ENCODE measurements at regions not wholly inside any gene's neighbourhood (a gene's known extent, or its start where the extent isn't known, plus 50 kb on each side); places are given as distances from the start of the nearest gene placed in this dataset.

DNA sequence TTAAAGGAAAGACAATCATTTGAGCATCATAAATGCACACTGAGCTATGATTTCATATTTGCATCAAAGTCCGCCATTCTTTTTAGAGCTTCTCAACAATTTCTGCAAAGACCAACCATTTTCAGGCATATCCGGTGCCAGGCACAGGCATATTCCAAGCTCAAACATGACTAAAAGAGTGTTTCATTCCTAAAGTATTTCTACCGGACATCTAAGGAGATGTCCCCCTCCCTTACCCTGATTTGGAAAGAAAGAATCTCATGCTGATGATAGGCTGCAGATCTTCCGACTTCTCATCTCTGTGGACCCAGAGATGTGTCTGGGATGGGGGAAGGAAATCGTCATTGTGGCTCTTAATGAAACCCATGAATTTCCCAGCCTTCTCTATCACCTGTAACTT, 600.5 kb upstream of the MGMT start:
- no peak for DNase-seq
- H3K36me3 Mint-ChIP-seq (ENCODE audit: unreplicated experiment) = no peaks in the 10 kb centered on the region
- peaks cover 2% of the 10 kb centered on the region for H3K27me3 Mint-ChIP-seq (ENCODE audit: unreplicated experiment)
- H3K9me3 Mint-ChIP-seq (ENCODE audit: unreplicated experiment) = peaks cover 13% of the 10 kb centered on the region
- peak overlapping the region; percentile 67 for H3K27ac Mint-ChIP-seq (ENCODE audit: unreplicated experiment)
- no peak overlapping the region for H3K4me3 Mint-ChIP-seq (ENCODE audit: unreplicated experiment)
- H3K4me1 Mint-ChIP-seq (ENCODE audit: low read depth, unreplicated experiment) = peaks cover 29% of the 10 kb centered on the region
- TF ChIP-seq, protein P1, sequence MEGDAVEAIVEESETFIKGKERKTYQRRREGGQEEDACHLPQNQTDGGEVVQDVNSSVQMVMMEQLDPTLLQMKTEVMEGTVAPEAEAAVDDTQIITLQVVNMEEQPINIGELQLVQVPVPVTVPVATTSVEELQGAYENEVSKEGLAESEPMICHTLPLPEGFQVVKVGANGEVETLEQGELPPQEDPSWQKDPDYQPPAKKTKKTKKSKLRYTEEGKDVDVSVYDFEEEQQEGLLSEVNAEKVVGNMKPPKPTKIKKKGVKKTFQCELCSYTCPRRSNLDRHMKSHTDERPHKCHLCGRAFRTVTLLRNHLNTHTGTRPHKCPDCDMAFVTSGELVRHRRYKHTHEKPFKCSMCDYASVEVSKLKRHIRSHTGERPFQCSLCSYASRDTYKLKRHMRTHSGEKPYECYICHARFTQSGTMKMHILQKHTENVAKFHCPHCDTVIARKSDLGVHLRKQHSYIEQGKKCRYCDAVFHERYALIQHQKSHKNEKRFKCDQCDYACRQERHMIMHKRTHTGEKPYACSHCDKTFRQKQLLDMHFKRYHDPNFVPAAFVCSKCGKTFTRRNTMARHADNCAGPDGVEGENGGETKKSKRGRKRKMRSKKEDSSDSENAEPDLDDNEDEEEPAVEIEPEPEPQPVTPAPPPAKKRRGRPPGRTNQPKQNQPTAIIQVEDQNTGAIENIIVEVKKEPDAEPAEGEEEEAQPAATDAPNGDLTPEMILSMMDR (IDR thresholded peaks at IDR 0.05; ENCODE audit: partially characterized antibody, unreplicated experiment) = no peak

DNA sequence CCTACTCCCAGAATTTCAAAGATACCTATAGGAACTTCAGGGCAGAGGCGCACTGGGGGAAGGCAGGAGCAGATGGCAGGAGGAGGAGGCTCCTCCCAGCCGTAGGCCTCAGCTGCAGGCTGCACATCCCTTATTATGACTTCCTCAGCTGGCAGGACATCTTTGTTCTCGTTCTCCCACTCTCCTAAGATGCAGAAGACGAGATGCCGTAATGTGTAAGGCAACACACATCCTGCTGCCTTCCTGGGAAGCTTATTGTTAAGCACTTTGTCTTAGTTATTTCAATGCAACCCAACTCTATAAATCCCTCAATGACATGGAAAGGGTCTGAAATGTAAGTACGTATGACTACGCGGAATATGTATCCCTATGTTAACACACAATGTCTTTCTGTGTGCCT, 599.8 kb upstream of the MGMT start:
- Mint-ChIP-seq H3K4me1 (ENCODE audit: low read depth, unreplicated experiment) (peaks cover 29% of the 10 kb centered on the region), H3K36me3 (ENCODE audit: unreplicated experiment) (no peaks in the 10 kb centered on the region), H3K27me3 (ENCODE audit: unreplicated experiment) (peaks cover 2% of the 10 kb centered on the region), H3K4me3 (ENCODE audit: unreplicated experiment) (no peak overlapping the region), H3K9me3 (ENCODE audit: unreplicated experiment) (peaks cover 13% of the 10 kb centered on the region), H3K27ac (ENCODE audit: unreplicated experiment) (peak overlapping the region; percentile 67)
- DNase-seq = peak; percentile 49
- TF ChIP-seq, protein P1 (IDR thresholded peaks at IDR 0.05; ENCODE audit: partially characterized antibody, unreplicated experiment) = no peak

DNA sequence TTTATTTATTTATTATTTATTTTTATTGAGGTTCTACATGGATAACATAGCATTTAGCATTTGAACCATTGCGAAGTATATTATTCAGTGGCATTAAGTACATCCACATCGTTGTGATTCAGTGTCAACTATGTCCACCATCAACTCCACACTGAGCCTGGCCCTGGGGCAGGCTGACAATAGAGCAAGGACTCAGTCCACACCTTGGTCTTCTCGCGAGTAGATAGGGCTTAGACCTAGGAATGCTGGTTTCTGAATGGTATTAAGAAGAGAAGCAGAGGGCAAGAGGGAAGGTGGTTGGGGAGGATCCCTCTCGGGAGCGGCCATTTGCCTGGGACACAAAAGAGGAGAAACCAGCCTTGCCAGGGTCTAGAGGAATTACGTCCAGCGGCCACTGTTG, 599.2 kb upstream of the MGMT start:
- no peak overlapping the region for H3K27ac Mint-ChIP-seq (ENCODE audit: unreplicated experiment)

DNA sequence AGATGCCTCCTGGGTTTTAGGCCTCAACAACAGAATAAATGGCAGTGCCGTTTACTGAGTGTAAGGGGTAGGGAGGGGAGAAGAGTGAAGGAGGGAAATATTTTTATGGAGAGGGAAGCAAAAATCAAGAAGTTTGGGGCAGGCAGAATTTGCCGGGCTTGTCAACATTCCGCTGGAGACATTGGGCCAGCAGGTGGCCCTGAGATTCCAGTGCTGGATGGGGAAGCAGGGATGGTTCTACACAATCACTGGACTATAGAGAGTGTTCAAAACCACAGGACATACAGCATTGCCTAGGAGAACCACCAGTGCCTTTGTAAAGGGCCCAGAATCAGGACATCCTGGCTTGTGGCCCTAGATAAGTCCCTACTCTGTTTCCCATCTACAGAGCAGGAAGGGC, 598.6 kb upstream of the MGMT start:
- Mint-ChIP-seq H3K27me3 (ENCODE audit: unreplicated experiment) (peaks cover 2% of the 10 kb centered on the region), H3K9me3 (ENCODE audit: unreplicated experiment) (peaks cover 11% of the 10 kb centered on the region), H3K27ac (ENCODE audit: unreplicated experiment) (no peak overlapping the region), H3K4me1 (ENCODE audit: low read depth, unreplicated experiment) (peaks cover 29% of the 10 kb centered on the region), H3K36me3 (ENCODE audit: unreplicated experiment) (no peaks in the 10 kb centered on the region), H3K4me3 (ENCODE audit: unreplicated experiment) (no peak overlapping the region)
- TF ChIP-seq, protein P1 (IDR thresholded peaks at IDR 0.05; ENCODE audit: partially characterized antibody, unreplicated experiment) = no peak
- no peak for DNase-seq

More for the DNA sequence above, 599.2 kb upstream of the MGMT start:
- no peaks in the 10 kb centered on the region for H3K36me3 Mint-ChIP-seq (ENCODE audit: unreplicated experiment)
- H3K9me3 Mint-ChIP-seq (ENCODE audit: unreplicated experiment) = peaks cover 13% of the 10 kb centered on the region
- TF ChIP-seq, protein P1 (IDR thresholded peaks at IDR 0.05; ENCODE audit: partially characterized antibody, unreplicated experiment) = no peak
- no peak for DNase-seq
- no peak overlapping the region for H3K4me3 Mint-ChIP-seq (ENCODE audit: unreplicated experiment)
- H3K4me1 Mint-ChIP-seq (ENCODE audit: low read depth, unreplicated experiment) = peaks cover 29% of the 10 kb centered on the region
- H3K27me3 Mint-ChIP-seq (ENCODE audit: unreplicated experiment) = peaks cover 2% of the 10 kb centered on the region

DNA sequence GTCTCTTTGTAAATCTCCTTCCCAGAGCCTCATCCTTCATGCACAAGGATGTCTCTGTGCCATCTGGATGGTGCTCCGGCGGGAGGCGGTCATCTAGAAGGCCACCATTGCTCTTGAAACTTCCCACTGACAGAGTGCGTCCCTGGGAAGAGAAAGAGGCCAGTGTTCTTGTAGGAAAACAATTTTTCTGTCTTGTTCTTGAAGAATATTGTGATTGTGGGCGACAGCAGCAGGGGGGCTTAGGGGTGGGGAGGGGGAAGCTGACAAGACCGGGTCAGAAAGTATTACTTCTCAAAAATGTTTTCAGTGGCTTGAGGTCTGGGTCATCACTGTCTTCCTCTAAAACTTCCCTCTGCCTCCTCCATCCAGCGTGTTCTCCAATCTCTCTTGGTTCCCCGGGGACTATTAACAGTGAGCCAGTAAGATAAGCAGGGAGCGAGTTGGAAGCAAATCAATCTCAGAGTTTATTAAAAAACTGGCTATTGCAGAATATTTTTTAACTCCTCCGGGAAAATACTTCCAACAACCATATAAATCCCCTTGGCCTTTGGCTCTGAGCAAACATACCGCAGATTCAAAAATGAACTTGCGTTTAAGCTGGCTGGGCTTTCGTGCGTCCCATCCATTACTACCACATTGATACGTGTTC, 597.8 kb upstream of the MGMT start:
- Mint-ChIP-seq H3K36me3 (ENCODE audit: unreplicated experiment) (no peaks in the 10 kb centered on the region), H3K4me1 (ENCODE audit: low read depth, unreplicated experiment) (peaks cover 29% of the 10 kb centered on the region), H3K9me3 (ENCODE audit: unreplicated experiment) (peaks cover 11% of the 10 kb centered on the region), H3K27me3 (ENCODE audit: unreplicated experiment) (peaks cover 2% of the 10 kb centered on the region), H3K4me3 (ENCODE audit: unreplicated experiment) (no peak overlapping the region), H3K27ac (ENCODE audit: unreplicated experiment) (no peak overlapping the region)
- TF ChIP-seq, protein P1 (IDR thresholded peaks at IDR 0.05; ENCODE audit: partially characterized antibody, unreplicated experiment) = no peak
- no peak for DNase-seq
